C4-2B (cell line): ENCODE measurements at regions not wholly inside any gene's neighbourhood (a gene's known extent, or its start where the extent isn't known, plus 50 kb on each side); places are given as distances from the start of the nearest gene placed in this dataset.

Experiments used
- H3K27ac ChIP-seq: fragments of 450-650 bp; 2 replicates; pipeline ENCODE4 v1.5.1; 2017
- ZFX ChIP-seq: fragments of 450-650 bp; IDR thresholded peaks from 2 replicates; pipeline ENCODE4 v1.6.1; 2017
- TF ChIP-seq, protein P1 (sequence below): fragments of 450-650 bp; conservative IDR thresholded peaks from 2 replicates; pipeline ENCODE4 v1.5.1; 2017; ENCODE audit warnings: mild to moderate bottlenecking

DNA sequence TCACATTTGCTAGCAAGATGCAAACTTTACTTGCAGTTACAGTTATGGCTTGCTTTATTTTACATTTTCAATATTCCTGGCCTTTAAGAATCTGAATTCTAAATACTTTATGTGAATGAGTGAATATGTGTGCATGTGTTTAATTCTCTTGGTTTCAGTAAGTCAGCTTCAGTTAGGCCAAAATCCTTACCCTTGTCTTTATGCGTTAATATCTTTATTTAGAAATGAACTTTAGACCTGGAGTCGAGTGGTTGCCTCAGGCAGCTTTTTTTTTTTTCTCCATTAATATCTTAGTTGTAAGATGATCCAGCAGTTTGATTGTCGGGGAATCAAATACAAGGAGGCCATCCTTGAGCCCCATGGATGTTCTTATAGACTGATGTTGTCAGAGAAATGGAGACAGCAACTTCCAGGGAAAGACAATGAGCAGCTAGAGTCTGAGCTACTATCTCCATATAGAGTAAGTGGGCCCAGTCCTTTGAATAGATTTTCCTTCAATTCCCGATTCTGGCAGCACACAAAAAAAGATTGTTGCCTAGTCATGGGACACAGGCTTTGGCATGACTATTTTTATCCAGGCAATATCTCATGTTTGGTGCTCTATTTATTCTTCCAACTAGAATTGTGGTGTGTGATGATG lies 398.0 kb downstream of the DHX35 start:
- TF ChIP-seq ZFX, result no peak
- TF ChIP-seq, protein P1, sequence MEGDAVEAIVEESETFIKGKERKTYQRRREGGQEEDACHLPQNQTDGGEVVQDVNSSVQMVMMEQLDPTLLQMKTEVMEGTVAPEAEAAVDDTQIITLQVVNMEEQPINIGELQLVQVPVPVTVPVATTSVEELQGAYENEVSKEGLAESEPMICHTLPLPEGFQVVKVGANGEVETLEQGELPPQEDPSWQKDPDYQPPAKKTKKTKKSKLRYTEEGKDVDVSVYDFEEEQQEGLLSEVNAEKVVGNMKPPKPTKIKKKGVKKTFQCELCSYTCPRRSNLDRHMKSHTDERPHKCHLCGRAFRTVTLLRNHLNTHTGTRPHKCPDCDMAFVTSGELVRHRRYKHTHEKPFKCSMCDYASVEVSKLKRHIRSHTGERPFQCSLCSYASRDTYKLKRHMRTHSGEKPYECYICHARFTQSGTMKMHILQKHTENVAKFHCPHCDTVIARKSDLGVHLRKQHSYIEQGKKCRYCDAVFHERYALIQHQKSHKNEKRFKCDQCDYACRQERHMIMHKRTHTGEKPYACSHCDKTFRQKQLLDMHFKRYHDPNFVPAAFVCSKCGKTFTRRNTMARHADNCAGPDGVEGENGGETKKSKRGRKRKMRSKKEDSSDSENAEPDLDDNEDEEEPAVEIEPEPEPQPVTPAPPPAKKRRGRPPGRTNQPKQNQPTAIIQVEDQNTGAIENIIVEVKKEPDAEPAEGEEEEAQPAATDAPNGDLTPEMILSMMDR, result no peak

DNA sequence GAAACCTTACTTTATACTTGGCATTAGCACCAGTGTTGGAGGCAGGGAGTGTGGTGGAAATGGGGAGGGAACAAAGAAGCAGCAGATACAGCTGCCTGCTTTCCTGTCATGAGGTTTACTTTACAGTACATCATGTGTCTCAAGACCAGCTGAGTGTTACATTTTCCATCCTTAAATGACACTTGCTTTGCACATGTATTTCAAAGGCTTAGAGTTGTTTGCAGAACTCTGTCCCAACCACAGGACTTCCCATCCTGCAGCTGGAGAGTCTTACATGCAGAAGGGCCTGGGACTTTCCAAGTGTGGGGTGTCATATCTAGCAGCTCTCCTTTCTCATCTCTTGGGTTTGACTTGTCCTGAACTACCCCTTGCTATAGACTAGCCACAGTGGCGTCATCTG lies 395.9 kb downstream of the DHX35 start:
- no peak for TF ChIP-seq ZFX
- TF ChIP-seq, protein P1, result no peak
- H3K27ac ChIP-seq, result no peak overlapping the region

More for the DNA sequence above, 398.0 kb downstream of the DHX35 start:
- H3K27ac ChIP-seq, result no peak overlapping the region

DNA sequence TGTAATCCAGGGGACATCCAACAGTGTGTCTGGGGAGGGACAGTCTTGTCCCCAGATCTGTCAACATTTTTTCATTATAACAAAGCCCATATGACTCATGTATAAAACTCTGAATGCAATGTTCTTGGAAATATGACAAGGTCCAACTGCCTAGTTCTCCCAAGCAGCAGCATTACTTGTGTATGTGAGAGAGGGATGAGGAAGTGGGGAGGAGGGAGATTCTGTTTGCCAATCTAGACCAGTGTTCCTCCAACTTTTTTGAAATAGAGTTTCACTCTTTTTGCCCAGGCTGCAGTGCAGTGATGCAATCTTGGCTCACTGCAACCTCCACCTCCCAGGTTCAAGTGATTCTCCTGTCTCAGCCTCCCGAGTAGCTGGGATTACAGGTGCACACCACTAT lies 394.8 kb downstream of the DHX35 start:
- TF ChIP-seq ZFX, result no peak
- TF ChIP-seq, protein P1, result no peak
- H3K27ac ChIP-seq, result no peak overlapping the region

GRCh38 chr20:39349240-39349639 lies 387.1 kb downstream of the DHX35 start:
- H3K27ac ChIP-seq, result no peak overlapping the region
- TF ChIP-seq, protein P1, result no peak
- no peak for TF ChIP-seq ZFX

GRCh38 chr20:39347626-39348025 lies 385.5 kb downstream of the DHX35 start:
- H3K27ac ChIP-seq, result no peak overlapping the region
- TF ChIP-seq ZFX, result no peak
- TF ChIP-seq, protein P1, result no peak

DNA sequence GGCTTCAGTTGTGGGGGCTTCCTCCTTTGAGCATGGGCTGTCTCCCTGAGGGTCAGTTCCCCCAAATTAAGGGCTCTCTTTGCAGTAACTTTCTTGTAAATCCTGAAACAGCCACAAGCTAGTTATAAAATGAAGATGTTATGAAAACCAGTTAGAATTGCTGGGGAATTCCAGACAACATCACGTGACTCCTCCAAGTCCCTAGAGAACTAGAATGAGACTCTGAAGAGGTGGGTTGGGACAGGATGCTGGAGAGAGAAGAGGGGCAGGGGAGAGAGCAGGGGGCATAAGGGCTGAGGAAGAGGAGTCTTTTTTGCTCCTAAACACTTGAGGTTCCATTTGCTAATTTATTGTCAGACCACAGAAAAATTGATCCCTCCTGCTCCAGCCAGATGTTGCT lies 380.3 kb downstream of the DHX35 start:
- no peak for TF ChIP-seq ZFX
- TF ChIP-seq, protein P1, result no peak

GRCh38 chr20:39338469-39339376 lies 376.6 kb downstream of the DHX35 start:
- TF ChIP-seq ZFX, result no peak
- TF ChIP-seq, protein P1, result no peak
- no peak overlapping the region for H3K27ac ChIP-seq

More for the DNA sequence above, 380.3 kb downstream of the DHX35 start:
- no peak overlapping the region for H3K27ac ChIP-seq
